ENCODE measurements at regions not wholly inside any gene's neighbourhood (a gene's known extent, or its start where the extent isn't known, plus 50 kb on each side); places are given as distances from the start of the nearest gene placed in this dataset.

DNA sequence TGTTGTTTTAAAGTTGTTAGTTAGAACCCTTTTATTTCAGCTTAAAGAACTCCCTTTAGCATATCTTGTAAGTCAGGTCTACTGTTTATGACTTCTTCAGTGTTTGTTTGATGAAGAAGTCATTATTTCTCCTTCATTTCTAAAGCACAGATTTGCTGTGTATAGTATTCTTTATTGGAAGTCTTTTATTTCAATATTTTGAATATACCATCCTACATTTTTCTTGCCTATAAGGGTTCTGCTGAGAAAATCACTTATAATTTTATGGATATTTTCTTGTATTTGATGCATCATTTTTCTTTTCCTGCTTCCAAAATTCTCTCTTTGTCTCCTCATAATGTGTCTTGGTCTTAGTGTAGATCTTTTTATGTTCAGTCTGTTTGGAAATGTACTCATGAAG is 134.5 kb downstream of the CPXCR1 start:
- DNase-seq (ENCODE audit: low read depth, low spot score) (no peak), FAIRE-seq (no peak)
- ChIA-PET CTCF (no interaction called here), POLR2A (no interaction called here)
- H3K79me2 ChIP-seq (ENCODE audit: control insufficient read depth, insufficient read depth, low read length) = no peaks in the 10 kb centered on the region
- no peak overlapping the region for H3K4me2 ChIP-seq (ENCODE audit: insufficient read depth, low read length)
- no peaks in the 10 kb centered on the region for H3K9me3 ChIP-seq (replicated peaks; ENCODE audit: control insufficient read depth, insufficient read depth, low read length)
- H3K9ac ChIP-seq (replicated peaks; ENCODE audit: extremely low read depth, insufficient read depth, low read length) = no peak overlapping the region
- H3K27ac ChIP-seq (ENCODE audit: insufficient read depth, low read depth, low read length) = no peak overlapping the region
- no peak overlapping the region for H2AFZ ChIP-seq (ENCODE audit: low read depth, low read length)
- no peaks in the 10 kb centered on the region for H3K4me1 ChIP-seq (ENCODE audit: control insufficient read depth, extremely low read depth, insufficient read depth, low read length)
- BruUV-seq (replicated peaks) = no TSS peak
- dilution Hi-C loops (cut with MboI; ENCODE audit: extremely low pct_ligation_motif_present, low sequenced_read_pairs) = no loop called here
- no peaks in the 10 kb centered on the region for H3K27me3 ChIP-seq (ENCODE audit: control insufficient read depth in 2 of 2, insufficient read depth in 2 of 2, low read length in 2 of 2)
- intact Hi-C loops (cut with micrococcal nuclease) = no loop called here
- TF ChIP-seq EZH2 (IDR thresholded peaks at IDR 0.05; ENCODE audit: borderline replicate concordance, low read depth, low read length, severe bottlenecking) (no peak), MYC (IDR thresholded peaks at IDR 0.05; ENCODE audit: low read depth, low read length) (no peak), GATA2 (IDR thresholded peaks at IDR 0.05; ENCODE audit: insufficient read depth, insufficient read length, low read depth, low read length) (no peak), FOS (IDR thresholded peaks at IDR 0.05; ENCODE audit: borderline replicate concordance, insufficient read depth, low read length) (no peak)
- TF ChIP-seq, protein P1, sequence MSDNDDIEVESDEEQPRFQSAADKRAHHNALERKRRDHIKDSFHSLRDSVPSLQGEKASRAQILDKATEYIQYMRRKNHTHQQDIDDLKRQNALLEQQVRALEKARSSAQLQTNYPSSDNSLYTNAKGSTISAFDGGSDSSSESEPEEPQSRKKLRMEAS (IDR thresholded peaks at IDR 0.05; ENCODE audit: insufficient read depth, insufficient read length) = no peak
- no peaks in the 10 kb centered on the region for H4K20me1 ChIP-seq (replicated peaks; ENCODE audit: control insufficient read depth, extremely low read depth, insufficient read depth, low read length)
- H3K4me3 ChIP-seq (replicated peaks in 1 of 3; ENCODE audit: insufficient read depth in 1 of 3, low read depth in 1 of 3, low read length in 3 of 3) = no peak overlapping the region
- H3K36me3 ChIP-seq (ENCODE audit: control insufficient read depth in 2 of 2, extremely low read depth in 1 of 2, insufficient read depth in 2 of 2, low read length in 2 of 2) = no peaks in the 10 kb centered on the region
- no peaks in the 10 kb centered on the region for H3K9me1 ChIP-seq (replicated peaks; ENCODE audit: control insufficient read depth, extremely low read depth, insufficient read depth, low read length)

DNA sequence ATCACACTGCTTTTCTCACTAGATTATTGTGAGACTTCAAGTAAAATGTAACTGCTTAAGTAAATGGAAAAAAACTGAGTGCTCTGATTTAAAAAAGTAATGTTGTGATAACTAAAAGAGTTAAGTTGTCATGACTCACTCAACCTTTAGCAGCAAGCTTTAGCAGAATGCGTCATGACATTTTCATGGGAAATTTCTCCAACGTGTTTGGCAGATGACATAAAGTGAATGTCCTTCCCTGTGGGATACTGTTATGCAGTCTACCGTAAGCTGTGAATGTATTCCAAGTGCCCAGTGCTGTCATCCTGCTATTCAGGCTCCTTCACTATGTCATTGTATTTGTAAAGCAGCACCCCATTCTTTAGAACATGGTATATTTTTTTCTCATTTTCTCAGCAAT is 136.2 kb downstream of the CPXCR1 start:
- CTCF ChIA-PET = no interaction called here
- intact Hi-C loops (cut with micrococcal nuclease) = no loop called here
- Histone ChIP-seq H3K36me3 (ENCODE audit: control insufficient read depth in 2 of 2, extremely low read depth in 1 of 2, insufficient read depth in 2 of 2, low read length in 2 of 2) (no peaks in the 10 kb centered on the region), H3K79me2 (ENCODE audit: control insufficient read depth, insufficient read depth, low read length) (no peaks in the 10 kb centered on the region), H2AFZ (ENCODE audit: low read depth, low read length) (no peak overlapping the region), H3K4me1 (ENCODE audit: control insufficient read depth, extremely low read depth, insufficient read depth, low read length) (no peaks in the 10 kb centered on the region), H3K9me3 (replicated peaks; ENCODE audit: control insufficient read depth, insufficient read depth, low read length) (no peaks in the 10 kb centered on the region), H3K4me3 (replicated peaks in 1 of 3; ENCODE audit: insufficient read depth in 1 of 3, low read depth in 1 of 3, low read length in 3 of 3) (no peak overlapping the region), H3K9ac (replicated peaks; ENCODE audit: extremely low read depth, insufficient read depth, low read length) (no peak overlapping the region), H4K20me1 (replicated peaks; ENCODE audit: control insufficient read depth, extremely low read depth, insufficient read depth, low read length) (no peaks in the 10 kb centered on the region), H3K27me3 (ENCODE audit: control insufficient read depth in 2 of 2, insufficient read depth in 2 of 2, low read length in 2 of 2) (no peaks in the 10 kb centered on the region), H3K27ac (ENCODE audit: insufficient read depth, low read depth, low read length) (no peak overlapping the region), H3K4me2 (ENCODE audit: insufficient read depth, low read length) (no peak overlapping the region), H3K9me1 (replicated peaks; ENCODE audit: control insufficient read depth, extremely low read depth, insufficient read depth, low read length) (no peaks in the 10 kb centered on the region)
- POLR2A ChIA-PET = no interaction called here
- DNase-seq (ENCODE audit: low read depth, low spot score) (no peak), FAIRE-seq (no peak)
- BruUV-seq (replicated peaks) = no TSS peak
- TF ChIP-seq, protein P1 (IDR thresholded peaks at IDR 0.05; ENCODE audit: insufficient read depth, insufficient read length) = no peak
- no peak for TF ChIP-seq FOS (IDR thresholded peaks at IDR 0.05; ENCODE audit: borderline replicate concordance, insufficient read depth, low read length)
- TF ChIP-seq MYC (IDR thresholded peaks at IDR 0.05; ENCODE audit: low read depth, low read length) = no peak
- TF ChIP-seq POLR2A (IDR thresholded peaks at IDR 0.05; ENCODE audit: low read depth, low read length) = no peak
- TF ChIP-seq JUN (IDR thresholded peaks at IDR 0.05; ENCODE audit: borderline replicate concordance, insufficient read depth, insufficient read length, low read depth) = no peak
- TF ChIP-seq, protein P2, sequence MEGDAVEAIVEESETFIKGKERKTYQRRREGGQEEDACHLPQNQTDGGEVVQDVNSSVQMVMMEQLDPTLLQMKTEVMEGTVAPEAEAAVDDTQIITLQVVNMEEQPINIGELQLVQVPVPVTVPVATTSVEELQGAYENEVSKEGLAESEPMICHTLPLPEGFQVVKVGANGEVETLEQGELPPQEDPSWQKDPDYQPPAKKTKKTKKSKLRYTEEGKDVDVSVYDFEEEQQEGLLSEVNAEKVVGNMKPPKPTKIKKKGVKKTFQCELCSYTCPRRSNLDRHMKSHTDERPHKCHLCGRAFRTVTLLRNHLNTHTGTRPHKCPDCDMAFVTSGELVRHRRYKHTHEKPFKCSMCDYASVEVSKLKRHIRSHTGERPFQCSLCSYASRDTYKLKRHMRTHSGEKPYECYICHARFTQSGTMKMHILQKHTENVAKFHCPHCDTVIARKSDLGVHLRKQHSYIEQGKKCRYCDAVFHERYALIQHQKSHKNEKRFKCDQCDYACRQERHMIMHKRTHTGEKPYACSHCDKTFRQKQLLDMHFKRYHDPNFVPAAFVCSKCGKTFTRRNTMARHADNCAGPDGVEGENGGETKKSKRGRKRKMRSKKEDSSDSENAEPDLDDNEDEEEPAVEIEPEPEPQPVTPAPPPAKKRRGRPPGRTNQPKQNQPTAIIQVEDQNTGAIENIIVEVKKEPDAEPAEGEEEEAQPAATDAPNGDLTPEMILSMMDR (IDR thresholded peaks at IDR 0.05; ENCODE audit: extremely low read depth in 1 of 2, insufficient read depth in 1 of 2, low read depth in 1 of 2, low read length in 2 of 2) = no peak
- no peak for TF ChIP-seq GATA2 (IDR thresholded peaks at IDR 0.05; ENCODE audit: insufficient read depth, insufficient read length, low read depth, low read length)
- TF ChIP-seq EZH2 (IDR thresholded peaks at IDR 0.05; ENCODE audit: borderline replicate concordance, low read depth, low read length, severe bottlenecking) = no peak
- TF ChIP-seq POLR2AphosphoS5 (IDR thresholded peaks at IDR 0.05; ENCODE audit: insufficient read depth, low read depth, low read length) = no peak
- dilution Hi-C loops (cut with MboI; ENCODE audit: extremely low pct_ligation_motif_present, low sequenced_read_pairs) = no loop called here
